Stimulated activated CD4-positive, alpha-beta T cell treated with anti-CD3 and anti-CD28 coated beads, Interleukin-2, amount 100 ng/mL, for 48 hours (primary cell): ENCODE measurements at regions not wholly inside any gene's neighbourhood (a gene's known extent, or its start where the extent isn't known, plus 50 kb on each side); places are given as distances from the start of the nearest gene placed in this dataset.
"Not testable (repeated sequence)": the region's sequence is repeated elsewhere in the genome, so short reads cannot be mapped to it uniquely, and the experiment has no call there.

Experiments used
- DNase-seq, 2 donors: peaks; one replicate each; pipeline ENCODE4 v3.0.0-alpha.2; 2020

GRCh38 chr10:33774857-33775256 is 440.4 kb upstream of the NRP1 start:
- DNase-seq: no peak

GRCh38 chr10:33773886-33774480 is 439.5 kb upstream of the NRP1 start:
- no peak for DNase-seq

GRCh38 chr10:33773253-33773573 is 438.7 kb upstream of the NRP1 start:
- DNase-seq: no peak

GRCh38 chr10:33772370-33773252 is 438.1 kb upstream of the NRP1 start:
- DNase-seq: no peak

GRCh38 chr10:33771856-33772255 is 437.4 kb upstream of the NRP1 start:
- not testable (repeated sequence) for DNase-seq

- DNase-seq: no peak
Observed at GRCh38 chr10:33764694-33765185, 430.3 kb upstream of the NRP1 start.

- DNase-seq: no peak
Observed at GRCh38 chr10:33760056-33760943, 425.8 kb upstream of the NRP1 start.

- DNase-seq: no peak
Observed at GRCh38 chr10:33759191-33759590, 424.7 kb upstream of the NRP1 start.

GRCh38 chr10:33758299-33758698 is 423.8 kb upstream of the NRP1 start:
- DNase-seq: no peak

GRCh38 chr10:33754052-33754451 is 419.6 kb upstream of the NRP1 start:
- no peak for DNase-seq

- no peak for DNase-seq
Observed at GRCh38 chr10:33753389-33753788, 418.9 kb upstream of the NRP1 start.

GRCh38 chr10:33749790-33750189 is 415.3 kb upstream of the NRP1 start:
- no peak for DNase-seq

- no peak for DNase-seq
Observed at GRCh38 chr10:33749067-33749735, 414.7 kb upstream of the NRP1 start.

- DNase-seq: no peak
Observed at GRCh38 chr10:33746836-33747268, 412.4 kb upstream of the NRP1 start.

GRCh38 chr10:33746186-33746585 is 411.7 kb upstream of the NRP1 start:
- DNase-seq: no peak

GRCh38 chr10:33743429-33743857 is 409.0 kb upstream of the NRP1 start:
- no peak for DNase-seq

GRCh38 chr10:33739031-33739430 is 404.6 kb upstream of the NRP1 start:
- DNase-seq: no peak

- DNase-seq: no peak
Observed at GRCh38 chr10:33735464-33735923, 401.0 kb upstream of the NRP1 start.

- no peak for DNase-seq
Observed at GRCh38 chr10:33734393-33735155, 400.1 kb upstream of the NRP1 start.

- no peak for DNase-seq
Observed at GRCh38 chr10:33733058-33733457, 398.6 kb upstream of the NRP1 start.

GRCh38 chr10:33732161-33732680 is 397.8 kb upstream of the NRP1 start:
- DNase-seq: no peak

- DNase-seq: no peak
Observed at GRCh38 chr10:33731322-33731721, 396.9 kb upstream of the NRP1 start.
